Mesenchymal stem cell (in vitro differentiated cells and primary cell): ENCODE measurements at regions not wholly inside any gene's neighbourhood (a gene's known extent, or its start where the extent isn't known, plus 50 kb on each side); places are given as distances from the start of the nearest gene placed in this dataset.

Experiments
- DNase-seq: peaks from one replicate; pipeline ENCODE4 v3.0.0-alpha.2; 2013
- H2AFZ ChIP-seq: one replicate; pipeline ENCODE4 v1.6.1; 2013; ENCODE audit warnings: low read depth, mild to moderate bottlenecking, control low read depth, inconsistent platforms, low read length, moderate library complexity
- H2AK5ac ChIP-seq: 2 replicates; pipeline ENCODE4 v1.6.1; 2013; ENCODE audit warnings: low read length, moderate library complexity, mild to moderate bottlenecking, inconsistent platforms; ENCODE audit not compliant: severe bottlenecking
- H2BK120ac ChIP-seq: one replicate; pipeline ENCODE4 v1.6.1; 2013; ENCODE audit warnings: low read depth, mild to moderate bottlenecking, inconsistent platforms, low read length, moderate library complexity
- H2BK12ac ChIP-seq, 2 experiments: one replicate each; pipeline ENCODE4 v1.6.1; 2013; ENCODE audit warnings: inconsistent platforms in 2 of 2, low read length in 2 of 2, mild to moderate bottlenecking in 2 of 2, moderate library complexity in 2 of 2, control low read depth in 1 of 2
- H2BK15ac ChIP-seq: one replicate; pipeline ENCODE4 v1.6.1; 2013; ENCODE audit warnings: mild to moderate bottlenecking, low read depth, inconsistent platforms; ENCODE audit not compliant: poor library complexity, severe bottlenecking
- H2BK5ac ChIP-seq: 2 replicates; pipeline ENCODE4 v1.6.1; 2013; ENCODE audit warnings: low read depth, mild to moderate bottlenecking, low read length, control low read depth, inconsistent platforms; ENCODE audit not compliant: poor library complexity, severe bottlenecking
- H3K14ac ChIP-seq, 2 experiments: one replicate each; pipeline ENCODE4 v1.6.1; 2013; ENCODE audit warnings: inconsistent platforms in 2 of 2, low read length in 2 of 2, control low read depth in 1 of 2, mild to moderate bottlenecking in 1 of 2, moderate library complexity in 1 of 2
- H3K18ac ChIP-seq, 2 experiments: one replicate each; pipeline ENCODE4 v1.6.1; 2013; ENCODE audit warnings: inconsistent platforms in 2 of 2, low read length in 2 of 2, control low read depth in 1 of 2, low read depth in 1 of 2, mild to moderate bottlenecking in 1 of 2
- H3K23ac ChIP-seq, 2 experiments: one replicate each; pipeline ENCODE4 v1.6.1; 2013; ENCODE audit warnings: inconsistent platforms in 2 of 2, low read length in 2 of 2, mild to moderate bottlenecking in 2 of 2, moderate library complexity in 2 of 2, control low read depth in 1 of 2
- H3K27ac ChIP-seq: 2 replicates; pipeline ENCODE4 v1.5.1; 2013; ENCODE audit warnings: mild to moderate bottlenecking, moderate library complexity, low read length, control low read depth, inconsistent platforms; ENCODE audit not compliant: poor library complexity, severe bottlenecking
- H3K27me3 ChIP-seq, 2 experiments: 2 replicates each; pipeline versions ENCODE4 v1.6.1 to v1.7.0; 2013; ENCODE audit warnings: low read length in 2 of 2, mild to moderate bottlenecking in 2 of 2, moderate library complexity in 2 of 2, control low read depth in 1 of 2, inconsistent platforms in 1 of 2; ENCODE audit not compliant: control insufficient read depth in 1 of 2, insufficient read depth in 1 of 2
- H3K36me3 ChIP-seq, 2 experiments: 2 replicates each; pipeline versions ENCODE4 v1.6.1 to v1.7.0; 2013; ENCODE audit warnings: low read length in 2 of 2, control low read depth in 1 of 2, inconsistent platforms in 1 of 2, low read depth in 1 of 2, mild to moderate bottlenecking in 1 of 2; ENCODE audit not compliant: insufficient read depth in 2 of 2, control insufficient read depth in 1 of 2
- H3K4ac ChIP-seq, 2 experiments: one replicate each; pipeline ENCODE4 v1.6.1; 2013; ENCODE audit warnings: inconsistent platforms in 2 of 2, low read length in 2 of 2, mild to moderate bottlenecking in 2 of 2, moderate library complexity in 2 of 2, control low read depth in 1 of 2, low read depth in 1 of 2
- H3K4me1 ChIP-seq: 2 replicates; pipeline ENCODE4 v1.6.1; 2013; ENCODE audit warnings: low read depth, low read length, control low read depth; ENCODE audit not compliant: control insufficient read depth, insufficient read depth
- H3K4me2 ChIP-seq: 2 replicates; pipeline ENCODE4 v1.6.1; 2013; ENCODE audit warnings: low read length, mild to moderate bottlenecking, inconsistent platforms; ENCODE audit not compliant: poor library complexity, severe bottlenecking
- H3K4me3 ChIP-seq, 2 experiments: 2 replicates each; pipeline versions ENCODE4 v1.5.1 to v1.7.0; 2013; ENCODE audit warnings: low read length in 2 of 2, mild to moderate bottlenecking in 2 of 2, control low read depth in 1 of 2, low read depth in 1 of 2; ENCODE audit not compliant: insufficient read depth in 1 of 2
- H3K79me1 ChIP-seq: replicated peaks from 2 replicates; pipeline ENCODE4 v1.6.1; 2013; ENCODE audit warnings: mild to moderate bottlenecking, control low read depth, low read length, inconsistent platforms; ENCODE audit not compliant: poor library complexity, severe bottlenecking
- H3K9ac ChIP-seq: 2 replicates; pipeline ENCODE4 v1.7.0; 2013; ENCODE audit warnings: mild to moderate bottlenecking, low read length, moderate library complexity
- H3K9me3 ChIP-seq: 2 replicates; pipeline ENCODE4 v1.7.0; 2013; ENCODE audit warnings: mild to moderate bottlenecking, low read length; ENCODE audit not compliant: control insufficient read depth
- H4K8ac ChIP-seq: one replicate; pipeline ENCODE4 v1.6.1; 2013; ENCODE audit warnings: inconsistent platforms, mild to moderate bottlenecking, low read length, moderate library complexity
- H4K91ac ChIP-seq: one replicate; pipeline ENCODE4 v1.6.1; 2013; ENCODE audit warnings: mild to moderate bottlenecking, low read length, inconsistent platforms
- WGBS: methylation state at CpG from one replicate; pipeline ENCODE4 v1.1.7; 2013; ENCODE audit warnings: mixed read lengths; 5-methylcytosine and 5-hydroxymethylcytosine counted together

DNA sequence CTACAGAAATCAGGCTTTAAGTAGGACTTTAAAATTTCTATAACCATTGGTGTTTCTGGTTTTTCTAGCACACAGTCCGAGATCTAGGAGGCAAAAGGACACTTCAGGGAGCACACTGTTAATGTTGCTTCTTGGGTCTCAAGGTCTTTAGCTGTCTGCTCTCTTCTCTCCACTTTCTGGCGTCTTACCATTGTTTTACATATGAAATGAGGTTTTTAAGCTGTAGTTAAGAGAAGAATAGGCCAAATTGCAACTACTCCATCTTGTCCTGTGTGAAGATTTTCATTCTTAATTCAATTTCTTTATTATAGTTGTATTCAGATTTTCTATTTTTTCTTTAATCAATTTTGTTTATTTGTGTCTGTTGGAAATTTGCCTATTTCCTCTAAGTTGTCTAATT is 151.4 kb downstream of the WNT7A start:
- H3K27ac ChIP-seq: no peak overlapping the region
- no peak overlapping the region for H3K4me2 ChIP-seq
- H3K23ac ChIP-seq: no peak overlapping the region
- no peak overlapping the region for H3K9ac ChIP-seq
- 53% methylated on average over 1 of the region's 2 CpGs for WGBS
- peaks cover 11% of the 10 kb centered on the region for H3K9me3 ChIP-seq
- H2AFZ ChIP-seq: no peak overlapping the region
- no peak overlapping the region for H4K91ac ChIP-seq
- no peak for DNase-seq
- H3K14ac ChIP-seq: no peak overlapping the region
- no peaks in the 10 kb centered on the region for H3K4me1 ChIP-seq
- no peak overlapping the region for H2AK5ac ChIP-seq
- no peaks in the 10 kb centered on the region for H3K79me1 ChIP-seq
- no peak overlapping the region for H3K4me3 ChIP-seq
- no peak overlapping the region for H3K4ac ChIP-seq
- no peak overlapping the region for H4K8ac ChIP-seq
- no peaks in the 10 kb centered on the region for H3K36me3 ChIP-seq
- no peak overlapping the region for H2BK5ac ChIP-seq
- no peak overlapping the region for H3K18ac ChIP-seq
- H2BK15ac ChIP-seq: no peak overlapping the region
- H2BK120ac ChIP-seq: no peak overlapping the region
- H3K27me3 ChIP-seq: no peaks in the 10 kb centered on the region
- no peak overlapping the region for H2BK12ac ChIP-seq

DNA sequence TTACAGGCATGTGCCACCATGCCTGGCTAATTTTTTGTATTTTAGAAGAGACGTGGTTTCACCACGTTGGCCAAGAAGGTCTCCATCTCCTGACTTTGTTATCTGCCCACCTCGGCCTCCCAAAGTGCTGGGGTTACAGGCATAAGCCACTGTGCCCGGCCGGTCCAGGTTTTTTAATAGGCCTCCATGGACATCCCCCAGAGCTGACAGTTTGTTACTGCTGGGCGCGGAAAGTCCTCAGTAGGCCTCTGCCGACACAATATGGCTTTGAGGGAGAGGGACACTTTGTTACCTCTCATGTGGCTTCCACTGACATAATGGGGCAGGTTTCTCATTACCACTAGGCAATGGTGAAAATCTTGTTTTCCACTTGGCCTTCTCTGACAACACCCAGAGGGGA is 152.0 kb downstream of the WNT7A start:
- Histone ChIP-seq H3K9ac (no peak overlapping the region), H3K14ac (no peak overlapping the region), H2BK15ac (no peak overlapping the region), H3K4ac (no peak overlapping the region), H3K9me3 (peaks cover 16% of the 10 kb centered on the region), H2AFZ (no peak overlapping the region), H2BK120ac (no peak overlapping the region), H3K4me3 (no peak overlapping the region), H3K79me1 (no peaks in the 10 kb centered on the region), H4K91ac (no peak overlapping the region), H2BK5ac (no peak overlapping the region), H2BK12ac (no peak overlapping the region), H2AK5ac (no peak overlapping the region), H3K18ac (no peak overlapping the region), H3K23ac (no peak overlapping the region), H3K4me2 (no peak overlapping the region), H3K27ac (no peak overlapping the region), H3K27me3 (no peaks in the 10 kb centered on the region), H4K8ac (no peak overlapping the region), H3K36me3 (no peaks in the 10 kb centered on the region), H3K4me1 (no peaks in the 10 kb centered on the region)
- WGBS: 80% methylated on average over 8 of the region's 8 CpGs
- DNase-seq: no peak

DNA sequence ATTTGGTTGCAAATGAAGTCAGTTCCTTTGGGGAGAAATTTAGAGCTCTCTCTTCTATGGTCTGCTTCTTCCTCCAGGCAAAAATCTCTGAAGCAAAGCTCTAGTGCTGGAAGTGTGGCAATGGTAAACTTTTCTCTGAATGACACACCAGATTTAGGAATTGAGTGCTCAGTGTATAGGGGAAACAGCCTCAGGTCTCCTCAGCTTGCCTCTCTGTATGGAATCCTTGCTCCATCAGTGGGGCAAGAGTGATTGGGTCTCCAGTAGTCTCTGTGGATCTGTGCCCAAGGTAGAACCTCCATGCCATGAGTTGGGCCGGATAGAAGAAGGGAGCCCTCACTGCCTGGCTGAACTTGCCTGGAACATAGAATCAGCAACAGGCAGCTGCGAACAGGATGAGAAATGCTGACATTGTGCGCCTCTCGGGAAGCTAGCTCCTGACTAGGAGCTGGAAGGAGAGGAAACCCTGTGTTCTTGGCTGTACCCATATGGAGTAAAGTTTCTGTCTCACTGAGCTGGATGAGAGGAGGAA is 156.1 kb downstream of the WNT7A start:
- Histone ChIP-seq H3K36me3 (no peaks in the 10 kb centered on the region), H3K4me1 (no peaks in the 10 kb centered on the region), H3K4ac (no peak overlapping the region), H2AK5ac (no peak overlapping the region), H3K4me3 (no peak overlapping the region), H2BK15ac (no peak overlapping the region), H3K9ac (no peak overlapping the region), H3K4me2 (no peak overlapping the region), H3K27me3 (no peaks in the 10 kb centered on the region), H2BK5ac (no peak overlapping the region), H2BK12ac (no peak overlapping the region), H2AFZ (no peak overlapping the region), H4K8ac (no peak overlapping the region), H3K79me1 (no peaks in the 10 kb centered on the region), H2BK120ac (no peak overlapping the region), H3K9me3 (peaks cover 27% of the 10 kb centered on the region), H4K91ac (no peak overlapping the region), H3K23ac (no peak overlapping the region), H3K18ac (no peak overlapping the region), H3K27ac (no peak overlapping the region), H3K14ac (no peak overlapping the region)
- WGBS: 71% methylated on average over 4 of the region's 4 CpGs
- DNase-seq: no peak

DNA sequence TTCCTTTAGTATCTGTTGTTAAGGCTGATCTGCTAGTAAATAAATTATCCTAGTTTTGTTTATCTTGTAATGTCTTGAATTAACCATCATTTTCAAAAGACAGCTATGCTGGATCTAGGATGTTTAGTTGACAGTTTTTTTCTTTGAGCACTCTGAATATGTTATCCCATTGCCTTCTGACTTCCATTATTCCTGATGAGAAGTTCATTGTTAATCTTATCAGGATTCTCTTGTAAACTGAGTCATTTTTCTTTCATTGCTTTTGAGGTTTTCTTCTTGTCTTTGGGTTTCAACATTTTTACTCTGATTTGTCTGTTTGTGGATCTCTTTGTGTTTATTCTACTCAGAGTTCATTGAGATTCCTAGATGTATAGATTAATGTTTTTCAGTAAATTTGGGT is 157.7 kb downstream of the WNT7A start:
- H3K36me3 ChIP-seq: no peaks in the 10 kb centered on the region

More for the DNA sequence above, 157.7 kb downstream of the WNT7A start:
- DNase-seq: no peak
- Histone ChIP-seq H3K27ac (no peak overlapping the region), H3K4me1 (no peaks in the 10 kb centered on the region), H4K91ac (no peak overlapping the region), H3K4ac (no peak overlapping the region), H3K79me1 (no peaks in the 10 kb centered on the region), H3K18ac (no peak overlapping the region), H3K27me3 (no peaks in the 10 kb centered on the region), H4K8ac (no peak overlapping the region), H3K9ac (no peak overlapping the region), H2BK5ac (no peak overlapping the region), H2AK5ac (no peak overlapping the region), H3K4me2 (no peak overlapping the region), H3K9me3 (peaks cover 27% of the 10 kb centered on the region), H3K14ac (no peak overlapping the region), H2BK12ac (no peak overlapping the region), H2BK120ac (no peak overlapping the region), H3K4me3 (no peak overlapping the region), H2BK15ac (no peak overlapping the region), H3K23ac (no peak overlapping the region), H2AFZ (no peak overlapping the region)
